ENCODE measurements at regions not wholly inside any gene's neighbourhood (a gene's known extent, or its start where the extent isn't known, plus 50 kb on each side); places are given as distances from the start of the nearest gene placed in this dataset.

DNA sequence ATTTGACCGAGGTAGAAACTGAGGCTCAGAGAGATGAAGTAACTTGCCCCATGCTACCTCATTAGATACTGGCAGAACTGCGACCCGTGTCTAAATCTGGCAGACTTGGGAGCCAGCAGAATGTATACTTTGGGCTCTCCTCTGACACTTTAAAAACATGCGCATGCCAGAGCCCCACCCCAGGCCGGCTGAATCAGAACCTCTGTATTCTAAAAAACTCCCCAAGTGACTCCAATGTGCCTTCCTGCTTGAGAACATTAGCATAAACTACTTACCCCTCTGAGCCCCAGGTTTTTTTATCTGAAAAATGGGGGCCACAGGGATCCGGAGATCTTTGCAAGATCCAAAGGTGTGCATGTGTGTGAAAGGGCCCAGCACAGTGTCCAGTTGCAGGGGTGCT, 344.7 kb upstream of the USP24 start:
- Histone ChIP-seq H4K12ac (ENCODE audit: low read depth, low read length) (no peak overlapping the region), H3K4ac (ENCODE audit: low read depth, low read length) (no peak overlapping the region), H3K9ac (ENCODE audit: low read length) (no peak overlapping the region), H3K18ac (ENCODE audit: low read length) (no peak overlapping the region), H2AK5ac (ENCODE audit: low read length) (no peak overlapping the region), H3K4me3 (ENCODE audit: low read depth, low read length) (no peak overlapping the region), H2AFZ (ENCODE audit: insufficient read depth, low read length, poor library complexity) (no peak overlapping the region), H4K8ac (ENCODE audit: low read depth, low read length) (no peak overlapping the region), H2BK12ac (ENCODE audit: low read length) (no peak overlapping the region), H3K4me1 (ENCODE audit: control insufficient read depth in 1 of 2, insufficient read depth in 2 of 2, low read length in 2 of 2) (peaks cover 0 to 6% of the 10 kb centered on the region in 2 experiments), H3K27ac (ENCODE audit: low read depth, low read length) (no peak overlapping the region), H3K23ac (ENCODE audit: low read length) (no peak overlapping the region), H4K91ac (ENCODE audit: low read depth, low read length) (no peak overlapping the region), H3K27me3 (ENCODE audit: insufficient read depth, low read length) (no peaks in the 10 kb centered on the region), H3K14ac (ENCODE audit: low read length) (no peak overlapping the region), H2BK5ac (ENCODE audit: low read depth, low read length, poor library complexity) (no peak overlapping the region), H2BK120ac (ENCODE audit: insufficient read depth, low read length, poor library complexity) (no peak overlapping the region), H3K4me2 (ENCODE audit: low read length) (no peak overlapping the region), H3K36me3 (ENCODE audit: control insufficient read depth in 1 of 2, insufficient read depth in 2 of 2, low read length in 2 of 2) (no peaks in the 10 kb centered on the region), H3K9me3 (ENCODE audit: insufficient read depth, low read depth, low read length) (no peaks in the 10 kb centered on the region), H3K79me1 (ENCODE audit: low read length) (no peaks in the 10 kb centered on the region), H3K79me2 (ENCODE audit: control insufficient read depth, insufficient read depth, low read length, poor library complexity) (no peaks in the 10 kb centered on the region)
- no peak for DNase-seq
- no CpG with 5 or more reads among the region's 6 CpGs for WGBS (ENCODE audit: extremely low coverage, insufficient coverage, insufficient read length)

DNA sequence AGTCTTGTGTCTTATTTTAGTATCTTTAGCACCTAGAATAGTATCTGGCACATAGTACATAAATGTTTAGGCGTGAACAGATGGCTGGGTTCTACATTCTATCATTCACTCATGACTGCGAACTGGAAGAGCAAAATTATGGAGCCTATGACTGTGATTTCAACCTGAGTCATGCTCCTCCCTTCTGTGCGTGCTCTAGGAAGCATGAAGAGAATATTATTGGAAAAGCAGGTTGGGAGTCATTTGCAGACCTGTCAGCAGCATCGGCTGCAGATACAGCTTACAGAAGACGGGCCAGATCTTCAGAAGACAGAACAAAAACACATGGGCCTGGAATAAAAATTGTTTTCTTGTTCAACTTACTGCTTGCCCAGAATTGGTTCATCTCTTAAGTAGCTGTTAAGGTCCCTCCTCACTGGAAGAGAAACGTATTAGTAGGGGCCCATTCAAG, 344.0 kb upstream of the USP24 start:
- no peak overlapping the region for H4K8ac ChIP-seq (ENCODE audit: low read depth, low read length)
- H2BK12ac ChIP-seq (ENCODE audit: low read length): no peak overlapping the region
- H3K4me1 ChIP-seq (ENCODE audit: control insufficient read depth in 1 of 2, insufficient read depth in 2 of 2, low read length in 2 of 2): peaks cover 0 to 6% of the 10 kb centered on the region in 2 experiments
- no peak overlapping the region for H2AFZ ChIP-seq (ENCODE audit: insufficient read depth, low read length, poor library complexity)
- H3K4me3 ChIP-seq (ENCODE audit: low read depth, low read length): no peak overlapping the region
- H3K23ac ChIP-seq (ENCODE audit: low read length): no peak overlapping the region
- no CpG with 5 or more reads among the region's 6 CpGs for WGBS (ENCODE audit: extremely low coverage, insufficient coverage, insufficient read length)
- no peaks in the 10 kb centered on the region for H3K79me2 ChIP-seq (ENCODE audit: control insufficient read depth, insufficient read depth, low read length, poor library complexity)
- no peak overlapping the region for H3K9ac ChIP-seq (ENCODE audit: low read length)
- H3K4ac ChIP-seq (ENCODE audit: low read depth, low read length): no peak overlapping the region
- no peaks in the 10 kb centered on the region for H3K9me3 ChIP-seq (ENCODE audit: insufficient read depth, low read depth, low read length)
- no peaks in the 10 kb centered on the region for H3K36me3 ChIP-seq (ENCODE audit: control insufficient read depth in 1 of 2, insufficient read depth in 2 of 2, low read length in 2 of 2)
- no peak overlapping the region for H3K18ac ChIP-seq (ENCODE audit: low read length)
- no peak overlapping the region for H2AK5ac ChIP-seq (ENCODE audit: low read length)
- H4K12ac ChIP-seq (ENCODE audit: low read depth, low read length): no peak overlapping the region
- H3K27me3 ChIP-seq (ENCODE audit: insufficient read depth, low read length): no peaks in the 10 kb centered on the region
- no peak for DNase-seq
- H3K27ac ChIP-seq (ENCODE audit: low read depth, low read length): no peak overlapping the region
- H4K91ac ChIP-seq (ENCODE audit: low read depth, low read length): no peak overlapping the region
- H3K79me1 ChIP-seq (ENCODE audit: low read length): no peaks in the 10 kb centered on the region
- H3K4me2 ChIP-seq (ENCODE audit: low read length): no peak overlapping the region
- H3K14ac ChIP-seq (ENCODE audit: low read length): no peak overlapping the region
- no peak overlapping the region for H2BK120ac ChIP-seq (ENCODE audit: insufficient read depth, low read length, poor library complexity)
- no peak overlapping the region for H2BK5ac ChIP-seq (ENCODE audit: low read depth, low read length, poor library complexity)

DNA sequence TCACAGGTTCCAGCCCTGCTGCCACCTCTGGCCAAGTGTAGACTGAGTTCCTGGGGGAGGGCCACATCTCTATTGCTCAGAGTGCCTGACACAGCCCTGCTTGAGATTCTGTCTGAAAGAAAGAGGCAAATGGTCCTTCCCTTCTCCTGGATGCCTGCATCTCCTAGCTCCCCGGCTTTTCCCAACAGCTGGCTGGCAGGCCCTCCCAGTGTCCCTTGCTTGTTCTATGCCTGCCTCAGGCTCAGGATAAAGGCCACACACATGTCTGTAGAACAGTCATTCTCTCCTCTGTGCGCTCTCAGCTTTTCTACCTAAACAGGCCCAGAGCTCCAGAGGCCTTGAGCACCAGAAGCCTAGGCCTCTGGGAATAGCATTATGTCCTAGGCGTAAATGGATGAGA, 343.4 kb upstream of the USP24 start:
- no peak overlapping the region for H3K4ac ChIP-seq (ENCODE audit: low read depth, low read length)
- no peak for DNase-seq
- H2BK120ac ChIP-seq (ENCODE audit: insufficient read depth, low read length, poor library complexity): no peak overlapping the region
- no peak overlapping the region for H2BK5ac ChIP-seq (ENCODE audit: low read depth, low read length, poor library complexity)
- H2AFZ ChIP-seq (ENCODE audit: insufficient read depth, low read length, poor library complexity): no peak overlapping the region
- no peak overlapping the region for H3K14ac ChIP-seq (ENCODE audit: low read length)
- no peaks in the 10 kb centered on the region for H3K27me3 ChIP-seq (ENCODE audit: insufficient read depth, low read length)
- no peak overlapping the region for H3K27ac ChIP-seq (ENCODE audit: low read depth, low read length)
- WGBS (ENCODE audit: extremely low coverage, insufficient coverage, insufficient read length): no CpG with 5 or more reads among the region's 3 CpGs
- no peak overlapping the region for H2AK5ac ChIP-seq (ENCODE audit: low read length)
- no peaks in the 10 kb centered on the region for H3K36me3 ChIP-seq (ENCODE audit: control insufficient read depth in 1 of 2, insufficient read depth in 2 of 2, low read length in 2 of 2)
- no peak overlapping the region for H3K4me3 ChIP-seq (ENCODE audit: low read depth, low read length)
- no peak overlapping the region for H4K12ac ChIP-seq (ENCODE audit: low read depth, low read length)
- H3K18ac ChIP-seq (ENCODE audit: low read length): no peak overlapping the region
- no peak overlapping the region for H4K8ac ChIP-seq (ENCODE audit: low read depth, low read length)
- no peaks in the 10 kb centered on the region for H3K79me2 ChIP-seq (ENCODE audit: control insufficient read depth, insufficient read depth, low read length, poor library complexity)
- H3K23ac ChIP-seq (ENCODE audit: low read length): no peak overlapping the region
- no peak overlapping the region for H3K4me2 ChIP-seq (ENCODE audit: low read length)
- no peaks in the 10 kb centered on the region for H3K9me3 ChIP-seq (ENCODE audit: insufficient read depth, low read depth, low read length)
- no peaks in the 10 kb centered on the region for H3K79me1 ChIP-seq (ENCODE audit: low read length)
- H2BK12ac ChIP-seq (ENCODE audit: low read length): no peak overlapping the region
- no peak overlapping the region for H3K9ac ChIP-seq (ENCODE audit: low read length)
- H4K91ac ChIP-seq (ENCODE audit: low read depth, low read length): no peak overlapping the region
- peaks cover 0 to 6% of the 10 kb centered on the region in 2 experiments for H3K4me1 ChIP-seq (ENCODE audit: control insufficient read depth in 1 of 2, insufficient read depth in 2 of 2, low read length in 2 of 2)

DNA sequence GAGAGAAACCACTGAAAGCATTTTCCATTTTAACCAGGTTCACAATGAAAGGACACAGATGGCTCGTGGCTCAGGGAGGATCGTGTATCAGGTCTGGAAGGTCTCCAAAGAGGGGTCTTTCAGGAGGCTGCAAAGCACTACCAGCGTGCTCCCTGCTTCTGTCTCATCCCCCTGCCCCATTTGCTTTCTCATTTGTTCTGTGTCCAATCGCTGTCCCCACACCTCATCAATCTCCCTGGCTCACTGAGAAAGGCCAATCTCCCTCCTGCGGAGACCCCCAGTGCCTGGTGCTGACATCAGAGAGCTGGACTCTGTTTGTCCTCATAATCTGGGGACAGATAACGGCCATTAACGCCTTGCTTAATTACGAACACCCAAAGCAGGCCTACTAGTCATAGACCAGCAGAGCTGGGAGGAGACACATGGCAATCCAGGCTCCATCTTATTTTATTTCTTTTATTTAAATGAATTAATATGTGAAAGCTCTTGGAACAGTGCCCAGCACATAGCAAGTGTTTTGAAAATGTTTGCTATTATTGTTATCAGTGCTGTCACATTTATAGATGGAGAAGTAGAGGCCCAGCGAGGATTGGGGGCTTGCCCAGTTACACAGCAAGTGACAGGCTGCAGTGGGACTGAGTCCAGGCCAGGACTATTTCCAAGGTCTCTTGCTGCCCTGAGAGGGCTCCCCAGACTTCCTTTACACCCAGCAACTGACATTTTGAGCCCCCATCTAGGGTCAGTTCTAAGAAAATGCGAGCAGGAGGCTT, 341.0 kb upstream of the USP24 start:
- Histone ChIP-seq H4K8ac (ENCODE audit: low read depth, low read length) (no peak overlapping the region), H3K27ac (ENCODE audit: low read depth, low read length) (no peak overlapping the region), H2AK5ac (ENCODE audit: low read length) (no peak overlapping the region), H4K12ac (ENCODE audit: low read depth, low read length) (no peak overlapping the region), H3K4me3 (ENCODE audit: low read depth, low read length) (no peak overlapping the region), H3K14ac (ENCODE audit: low read length) (no peak overlapping the region), H3K18ac (ENCODE audit: low read length) (no peak overlapping the region), H4K91ac (ENCODE audit: low read depth, low read length) (no peak overlapping the region), H3K36me3 (ENCODE audit: control insufficient read depth in 1 of 2, insufficient read depth in 2 of 2, low read length in 2 of 2) (no peaks in the 10 kb centered on the region), H2AFZ (ENCODE audit: insufficient read depth, low read length, poor library complexity) (no peak overlapping the region), H3K79me1 (ENCODE audit: low read length) (no peaks in the 10 kb centered on the region), H2BK5ac (ENCODE audit: low read depth, low read length, poor library complexity) (no peak overlapping the region), H3K4ac (ENCODE audit: low read depth, low read length) (no peak overlapping the region), H2BK120ac (ENCODE audit: insufficient read depth, low read length, poor library complexity) (no peak overlapping the region), H2BK12ac (ENCODE audit: low read length) (no peak overlapping the region), H3K4me1 (ENCODE audit: control insufficient read depth in 1 of 2, insufficient read depth in 2 of 2, low read length in 2 of 2) (peaks cover 0 to 6% of the 10 kb centered on the region in 2 experiments), H3K9ac (ENCODE audit: low read length) (no peak overlapping the region), H3K79me2 (ENCODE audit: control insufficient read depth, insufficient read depth, low read length, poor library complexity) (no peaks in the 10 kb centered on the region), H3K27me3 (ENCODE audit: insufficient read depth, low read length) (no peaks in the 10 kb centered on the region), H3K9me3 (ENCODE audit: insufficient read depth, low read depth, low read length) (no peaks in the 10 kb centered on the region), H3K23ac (ENCODE audit: low read length) (no peak overlapping the region), H3K4me2 (ENCODE audit: low read length) (no peak overlapping the region)
- no peak for DNase-seq
- no CpG with 5 or more reads among the region's 10 CpGs for WGBS (ENCODE audit: extremely low coverage, insufficient coverage, insufficient read length)

Measured in trophoblast cell (in vitro differentiated cells and primary cell).